Hepatocyte (in vitro differentiated cells): ENCODE measurements at regions not wholly inside any gene's neighbourhood (a gene's known extent, or its start where the extent isn't known, plus 50 kb on each side); places are given as distances from the start of the nearest gene placed in this dataset.

Experiments
- EZH2 ChIP-seq: fragments of 200-600 bp; sonication (generic); IDR thresholded peaks from 2 replicates; pipeline ENCODE4 v1.6.1; 2016; ENCODE audit warnings: antibody characterized with exemption, mild to moderate bottlenecking, borderline replicate concordance
- EZH2phosphoT487 ChIP-seq: fragments of 200-600 bp; sonication (generic); IDR thresholded peaks from one replicate; pipeline ENCODE4 v1.6.1; 2018; ENCODE audit warnings: antibody characterized with exemption, mild to moderate bottlenecking, low read depth, moderate library complexity; ENCODE audit not compliant: unreplicated experiment, severe bottlenecking
- TF ChIP-seq, protein P1 (sequence below): fragments of 200-600 bp; sonication (generic); IDR thresholded peaks from 2 replicates; pipeline ENCODE4 v1.5.1; 2016; ENCODE audit warnings: antibody characterized with exemption, mild to moderate bottlenecking; ENCODE audit not compliant: poor library complexity

GRCh38 chr6:131400054-131400778, 172.8 kb upstream of the ARG1 start:
- TF ChIP-seq, protein P1, sequence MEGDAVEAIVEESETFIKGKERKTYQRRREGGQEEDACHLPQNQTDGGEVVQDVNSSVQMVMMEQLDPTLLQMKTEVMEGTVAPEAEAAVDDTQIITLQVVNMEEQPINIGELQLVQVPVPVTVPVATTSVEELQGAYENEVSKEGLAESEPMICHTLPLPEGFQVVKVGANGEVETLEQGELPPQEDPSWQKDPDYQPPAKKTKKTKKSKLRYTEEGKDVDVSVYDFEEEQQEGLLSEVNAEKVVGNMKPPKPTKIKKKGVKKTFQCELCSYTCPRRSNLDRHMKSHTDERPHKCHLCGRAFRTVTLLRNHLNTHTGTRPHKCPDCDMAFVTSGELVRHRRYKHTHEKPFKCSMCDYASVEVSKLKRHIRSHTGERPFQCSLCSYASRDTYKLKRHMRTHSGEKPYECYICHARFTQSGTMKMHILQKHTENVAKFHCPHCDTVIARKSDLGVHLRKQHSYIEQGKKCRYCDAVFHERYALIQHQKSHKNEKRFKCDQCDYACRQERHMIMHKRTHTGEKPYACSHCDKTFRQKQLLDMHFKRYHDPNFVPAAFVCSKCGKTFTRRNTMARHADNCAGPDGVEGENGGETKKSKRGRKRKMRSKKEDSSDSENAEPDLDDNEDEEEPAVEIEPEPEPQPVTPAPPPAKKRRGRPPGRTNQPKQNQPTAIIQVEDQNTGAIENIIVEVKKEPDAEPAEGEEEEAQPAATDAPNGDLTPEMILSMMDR: no peak
- no peak for TF ChIP-seq EZH2
- TF ChIP-seq EZH2phosphoT487: no peak
